HepG2 (cell line): ENCODE measurements at regions not wholly inside any gene's neighbourhood (a gene's known extent, or its start where the extent isn't known, plus 50 kb on each side); places are given as distances from the start of the nearest gene placed in this dataset.

Experiments
- ATAC-seq: fragments of 200-7000 bp; cut with Tn5 transposase; 3 replicates; pipeline ENCODE4 v1.9.1; 2020; ENCODE audit warnings: mild to moderate bottlenecking, moderate library complexity
- BruUV-seq: library from RNA; stranded (reverse); fragments of 400-500 nt; replicated peaks from 2 replicates; lab custom pipeline; 2021; lab: Mats Ljungman, UMichigan
- CTCF ChIA-PET: fragments of 300-600 bp; formaldehyde crosslinking; extraction: SDS; loops from one replicate; lab custom pipeline; 2021; ENCODE audit warnings: low total read pairs, inconsistent platforms, low intra/inter-chr PET ratio; lab: Yijun Ruan, JAX
- POLR2A ChIA-PET: fragments of 350-600 bp; sonication (Branson Sonifier 250); formaldehyde crosslinking; loops from one replicate; lab custom pipeline; 2020; ENCODE audit warnings: antibody characterized with exemption, inconsistent platforms; lab: Yijun Ruan, JAX
- DNase-seq: peaks from one replicate; pipeline ENCODE4 v3.0.0-alpha.2; 2015; ENCODE audit warnings: low spot score
- FAIRE-seq: peaks from 3 replicates; lab custom pipeline; 2011; peaks lifted over from hg19 to GRCh38; lab: Jason Lieb, UNC
- H2AFZ ChIP-seq: one replicate; pipeline ENCODE4 v1.6.1; 2011; ENCODE audit warnings: low read length, inconsistent platforms
- H3K27ac ChIP-seq: fragments of 300-600 bp; 3 replicates; pipeline ENCODE4 v1.8.0; 2011; ENCODE audit warnings: mixed run types, mild to moderate bottlenecking, mixed read lengths, low read length, inconsistent platforms; ENCODE audit not compliant: insufficient read depth; ENCODE audit errors: extremely low read length
- H3K27me3 ChIP-seq, 2 experiments: fragments of 200-600 bp in 1 of 2; 2 replicates in 1 of 2; 3 replicates in 1 of 2; pipeline versions ENCODE4 v1.6.0 to v1.8.0; 2011; ENCODE audit warnings: low read length in 2 of 2, mild to moderate bottlenecking in 2 of 2, moderate library complexity in 2 of 2, inconsistent platforms in 1 of 2; ENCODE audit not compliant: insufficient read depth in 2 of 2, control insufficient read depth in 1 of 2
- H3K36me3 ChIP-seq, 2 experiments: fragments of 200-600 bp in 1 of 2; replicated peaks in 1 of 2; 2 replicates in 1 of 2; 3 replicates in 1 of 2; pipeline versions ENCODE4 v1.5.1 to v1.8.0; 2011; ENCODE audit warnings: low read length in 2 of 2, inconsistent platforms in 1 of 2; ENCODE audit not compliant: insufficient read depth in 2 of 2, control insufficient read depth in 1 of 2
- H3K4me1 ChIP-seq: 2 replicates; pipeline ENCODE4 v1.5.1; 2012; ENCODE audit warnings: low read length, inconsistent platforms; ENCODE audit not compliant: insufficient read depth
- H3K4me2 ChIP-seq: 2 replicates; pipeline ENCODE4 v1.6.0; 2011; ENCODE audit warnings: low read depth, low read length, inconsistent platforms
- H3K4me3 ChIP-seq, 3 experiments: fragments of 200-600 bp in 1 of 3; sonication (generic), shearing (Covaris generic) in 1 of 3; replicated peaks in 1 of 3; 2 replicates each; pipeline ENCODE4 v1.5.1; 2011 to 2016; ENCODE audit warnings: low read length in 3 of 3, inconsistent platforms in 2 of 3, low read depth in 2 of 3, mild to moderate bottlenecking in 2 of 3, control low read depth in 1 of 3, mixed read lengths in 1 of 3; ENCODE audit not compliant: insufficient read depth in 1 of 3
- H3K79me2 ChIP-seq: one replicate; pipeline ENCODE4 v1.6.1; 2011; ENCODE audit warnings: low read length, inconsistent platforms; ENCODE audit not compliant: insufficient read depth
- H3K9ac ChIP-seq: 2 replicates; pipeline ENCODE4 v1.6.0; 2011; ENCODE audit warnings: mild to moderate bottlenecking, low read depth, low read length, inconsistent platforms; ENCODE audit not compliant: insufficient read depth
- H3K9me3 ChIP-seq: 2 replicates; pipeline ENCODE4 v1.5.1; 2012; ENCODE audit warnings: mild to moderate bottlenecking, low read length
- H4K20me1 ChIP-seq: 2 replicates; pipeline ENCODE4 v1.6.0; 2011; ENCODE audit warnings: inconsistent platforms, mild to moderate bottlenecking, low read length, moderate library complexity; ENCODE audit not compliant: insufficient read depth
- HDAC2 ChIP-seq: sonication (generic); formaldehyde crosslinking; IDR thresholded peaks from 2 replicates; pipeline ENCODE4 v1.4.0; 2020; ENCODE audit warnings: missing genetic modification reagents
- KDM6A ChIP-seq: IDR thresholded peaks from 2 replicates; pipeline ENCODE4 v1.6.1; 2016; ENCODE audit warnings: low read depth
- KLF11 ChIP-seq: IDR thresholded peaks from 2 replicates; pipeline ENCODE4 v1.6.1; 2016; ENCODE audit warnings: missing compliant biosample characterization
- KLF6 ChIP-seq: IDR thresholded peaks from 2 replicates; pipeline ENCODE4 v1.8.0; 2016; ENCODE audit warnings: missing biosample characterization, missing genetic modification reagents
- PRDM15 ChIP-seq: sonication (generic); formaldehyde crosslinking; IDR thresholded peaks from 2 replicates; pipeline ENCODE4 v1.4.0; 2020; ENCODE audit warnings: missing genetic modification reagents
- RARG ChIP-seq: sonication (generic); formaldehyde crosslinking; IDR thresholded peaks from 2 replicates; pipeline ENCODE4 v1.4.0; 2020; ENCODE audit warnings: low read depth, mild to moderate bottlenecking, missing genetic modification reagents
- RORA ChIP-seq: sonication (generic); formaldehyde crosslinking; IDR thresholded peaks from 2 replicates; pipeline ENCODE4 v1.5.0; 2020; ENCODE audit warnings: mild to moderate bottlenecking, missing genetic modification reagents, moderate library complexity
- SP1 ChIP-seq, 2 experiments: fragments of 450-650 bp in 1 of 2; sonication (generic) in 1 of 2; formaldehyde crosslinking in 1 of 2; IDR thresholded peaks; 2 replicates each; pipeline versions ENCODE4 v1.4.0 to v1.6.1; 2016 to 2020; ENCODE audit warnings: missing genetic modification reagents in 1 of 2
- TARDBP ChIP-seq: sonication (generic); formaldehyde crosslinking; IDR thresholded peaks from 2 replicates; pipeline ENCODE4 v1.8.0; 2022; ENCODE audit warnings: mild to moderate bottlenecking, missing genetic modification reagents
- TFDP1 ChIP-seq: IDR thresholded peaks from 2 replicates; pipeline ENCODE4 v1.6.1; 2016; ENCODE audit warnings: missing compliant biosample characterization, missing genetic modification reagents, borderline replicate concordance
- TOE1 ChIP-seq: sonication (generic); formaldehyde crosslinking; IDR thresholded peaks from 2 replicates; pipeline ENCODE4 v1.4.0; 2020; ENCODE audit warnings: mild to moderate bottlenecking, missing genetic modification reagents
- TOPORS ChIP-seq: sonication (generic); formaldehyde crosslinking; IDR thresholded peaks from 2 replicates; pipeline ENCODE4 v1.8.0; 2023; ENCODE audit warnings: mild to moderate bottlenecking, missing genetic modification reagents
- ZNF143 ChIP-seq: sonication (generic); formaldehyde crosslinking; IDR thresholded peaks from 2 replicates; pipeline ENCODE4 v1.4.0; 2020; ENCODE audit warnings: missing genetic modification reagents
- ZNF281 ChIP-seq: sonication (generic); formaldehyde crosslinking; IDR thresholded peaks from 2 replicates; pipeline ENCODE4 v1.4.0; 2020; ENCODE audit warnings: missing genetic modification reagents, borderline replicate concordance
- ZNF30 ChIP-seq: sonication (generic); formaldehyde crosslinking; IDR thresholded peaks from 2 replicates; pipeline ENCODE4 v1.5.0; 2020; ENCODE audit warnings: mild to moderate bottlenecking, missing genetic modification reagents
- ZNF446 ChIP-seq: sonication (generic); formaldehyde crosslinking; IDR thresholded peaks from 2 replicates; pipeline ENCODE4 v1.5.0; 2020; ENCODE audit warnings: mild to moderate bottlenecking, missing genetic modification reagents
- WGBS: methylation state at CpG from one replicate; pipeline ENCODE4 v1.1.6; 2017; ENCODE audit warnings: low lambda C conversion rate; 5-methylcytosine and 5-hydroxymethylcytosine counted together
- in situ Hi-C: cut with HindIII; loops from 2 replicates; pipeline ENCODE4 v1.10.0; 2017; ENCODE audit warnings: low pct_unique_long_range_greater_than_20kb; ENCODE audit not compliant: extremely low pct_ligation_motif_present
- intact Hi-C: fragments of 100-400 bp; cut with micrococcal nuclease; formaldehyde crosslinking; loops from one replicate; pipeline ENCODE4 v1.10.0; 2022; ENCODE audit not compliant: unreplicated experiment

- no peak for ATAC-seq
- POLR2A ChIA-PET: no interaction called here
- H3K9me3 ChIP-seq: no peaks in the 10 kb centered on the region
- H3K4me1 ChIP-seq: no peaks in the 10 kb centered on the region
- no peak for DNase-seq
- no peak overlapping the region for H3K9ac ChIP-seq
- CTCF ChIA-PET: no interaction called here
- FAIRE-seq: no peak
- no peak overlapping the region for H3K4me3 ChIP-seq
- intact Hi-C loops (no loop called here), in situ Hi-C loops (no loop called here)
- H4K20me1 ChIP-seq: no peaks in the 10 kb centered on the region
- no TSS peak for BruUV-seq
- no peaks in the 10 kb centered on the region for H3K36me3 ChIP-seq
- H3K27ac ChIP-seq: no peak overlapping the region
- H3K4me2 ChIP-seq: no peak overlapping the region
- no peak overlapping the region for H2AFZ ChIP-seq
- no peaks in the 10 kb centered on the region for H3K79me2 ChIP-seq
- 26% methylated on average over 2 of the region's 2 CpGs for WGBS
- H3K27me3 ChIP-seq: no peaks in the 10 kb centered on the region
- TF ChIP-seq SP1 (IDR thresholded peaks at IDR 0.05) (no peak), SP1 (CRISPR knock-in tag; IDR thresholded peaks at IDR 0.05) (no peak), PRDM15 (CRISPR knock-in tag) (no peak), KLF6 (no peak), ZNF143 (CRISPR knock-in tag) (no peak), KDM6A (CRISPR knock-in tag) (no peak), TARDBP (CRISPR knock-in tag) (no peak), ZNF281 (CRISPR knock-in tag) (no peak), ZNF30 (CRISPR knock-in tag) (no peak), TOPORS (CRISPR knock-in tag) (no peak), ZNF446 (CRISPR knock-in tag) (no peak), RARG (CRISPR knock-in tag) (no peak), TOE1 (CRISPR knock-in tag) (no peak), TFDP1 (CRISPR knock-in tag) (no peak), KLF11 (CRISPR knock-in tag) (no peak), RORA (CRISPR knock-in tag) (no peak), HDAC2 (CRISPR knock-in tag) (no peak)
These were observed 556.3 kb upstream of the CHAC2 start for GRCh38 chr2:53211201-53211774.
